GM19372 (cell line): ENCODE measurements at regions not wholly inside any gene's neighbourhood (a gene's known extent, or its start where the extent isn't known, plus 50 kb on each side); places are given as distances from the start of the nearest gene placed in this dataset.
A peak's percentile ranks its signal among the peaks of the same experiment; 100 is the strongest.

Experiments used
- ATAC-seq: cut with Tn5 transposase; IDR thresholded peaks from one replicate; pipeline ENCODE4 v1.9.1; 2021; ENCODE audit warnings: mild to moderate bottlenecking, low read depth, moderate library complexity; ENCODE audit not compliant: unreplicated experiment

DNA sequence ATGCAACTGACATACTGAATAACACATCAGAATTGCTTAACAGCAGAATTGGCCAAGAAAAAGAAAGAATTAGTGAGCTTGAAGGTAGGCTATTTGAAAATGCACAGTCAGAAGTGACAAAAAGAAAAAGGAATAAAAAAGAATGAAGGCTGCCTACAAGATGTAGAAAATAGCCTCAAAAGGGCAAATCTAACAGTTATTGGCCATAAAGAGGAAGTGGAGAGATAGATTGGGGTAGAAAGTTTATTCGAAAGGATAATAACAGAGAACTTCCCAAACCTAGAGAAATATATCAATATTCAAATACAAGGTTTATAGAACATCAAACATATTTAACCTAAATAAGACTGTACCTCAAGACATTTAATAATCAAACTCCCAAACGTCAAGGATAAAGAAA, 67.5 kb downstream of the ATP6V1G3 start:
- no peak for ATAC-seq

DNA sequence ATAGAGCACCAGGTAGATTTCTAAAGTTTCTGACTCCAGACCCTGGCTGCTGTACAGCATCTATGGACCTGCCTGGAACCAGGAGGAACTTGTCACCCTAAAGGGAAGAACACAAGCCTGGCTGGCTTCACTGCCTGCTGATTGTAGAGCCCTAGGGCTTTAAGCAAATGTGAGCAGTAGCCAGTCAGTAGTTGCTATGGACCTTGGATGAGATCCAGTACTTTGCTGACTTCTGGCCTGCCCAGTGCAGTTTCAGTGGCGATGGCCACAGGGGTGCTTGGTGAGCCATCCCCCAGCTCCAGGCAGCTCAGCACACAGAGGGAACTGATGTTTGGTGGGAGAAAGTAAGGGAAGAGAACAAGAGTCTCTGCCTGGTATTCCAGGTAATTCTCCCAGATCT, 68.4 kb downstream of the ATP6V1G3 start:
- no peak for ATAC-seq

DNA sequence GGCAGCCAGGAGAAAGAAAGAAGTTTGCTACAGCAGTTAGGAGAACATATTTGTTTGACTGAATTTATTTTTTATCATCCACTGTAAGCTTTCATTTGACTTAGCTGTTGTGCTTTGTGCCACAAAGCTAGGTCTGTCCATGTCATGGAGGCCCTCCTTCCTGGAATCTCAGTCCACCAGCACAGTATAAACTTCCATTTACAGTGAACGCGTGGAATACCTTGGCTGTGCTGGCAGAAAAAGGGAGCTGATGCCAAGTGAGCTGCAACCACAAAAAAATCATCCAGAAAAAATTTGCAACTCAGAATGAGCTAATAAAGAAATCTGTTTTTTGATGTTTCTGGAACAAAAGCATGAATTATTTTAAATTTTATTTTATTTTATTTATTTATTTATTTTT, 72.6 kb downstream of the ATP6V1G3 start:
- no peak for ATAC-seq

DNA sequence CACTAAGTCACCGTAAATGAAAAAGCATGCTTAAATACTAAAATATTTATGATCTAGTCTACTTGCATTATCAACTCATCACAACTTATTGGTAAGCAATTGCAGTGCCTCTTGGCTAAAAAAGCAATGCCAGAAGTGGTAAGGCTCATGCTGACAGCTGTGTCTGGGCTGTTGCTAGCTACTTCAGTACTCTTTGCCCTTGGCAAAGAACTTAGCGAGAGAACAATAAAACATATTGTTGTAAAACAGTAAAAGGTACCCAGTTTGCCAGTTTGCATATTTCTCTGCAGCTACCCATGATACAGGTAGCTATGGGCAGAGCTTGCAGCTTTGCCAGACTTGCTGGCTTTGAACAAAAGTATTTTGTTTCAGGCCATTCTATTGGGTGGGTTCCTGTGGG, 73.1 kb downstream of the ATP6V1G3 start:
- ATAC-seq, result no peak

DNA sequence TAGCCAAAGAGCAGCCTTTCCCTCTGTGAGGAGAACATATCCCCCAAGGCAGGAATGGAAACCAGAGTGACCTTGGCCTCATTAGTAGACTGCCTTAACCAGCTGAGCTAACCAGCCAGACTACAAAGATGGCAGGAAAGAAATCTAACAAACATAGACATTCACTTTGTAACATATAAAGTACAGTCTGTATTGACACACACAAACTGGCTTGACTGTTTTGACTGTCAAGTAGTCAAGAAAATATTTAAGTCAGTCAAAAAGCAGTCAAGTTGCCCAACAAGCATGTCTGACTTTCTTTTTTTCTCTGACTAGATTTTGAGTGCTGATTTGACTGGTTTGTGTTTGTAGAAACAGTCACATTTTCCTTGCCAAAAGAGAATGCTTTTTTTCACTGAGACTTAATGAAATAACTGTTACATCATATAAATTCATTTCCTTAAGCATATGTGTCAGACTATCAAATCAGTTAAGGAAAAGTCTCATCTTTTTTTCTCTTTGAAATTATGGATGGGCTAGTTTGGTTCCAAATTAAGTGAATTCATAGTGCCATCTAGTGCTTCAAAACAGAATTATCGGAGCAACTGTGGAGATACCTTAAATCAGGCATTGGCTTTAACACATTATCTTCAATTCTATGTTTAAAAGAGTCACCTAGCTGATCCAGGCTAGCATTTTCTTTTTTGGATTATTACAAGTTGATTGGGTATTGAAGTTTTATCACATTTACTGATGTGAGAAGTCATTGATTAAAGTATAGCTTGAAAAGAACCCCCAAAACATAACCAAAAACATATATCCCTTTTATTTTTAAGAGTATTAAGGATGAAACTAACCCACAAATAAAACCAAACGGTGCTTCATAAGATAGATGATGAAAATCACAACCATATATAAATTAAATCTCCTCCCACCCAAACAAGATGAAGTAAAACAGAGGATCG, 75.0 kb downstream of the ATP6V1G3 start:
- ATAC-seq, result peak; percentile 67

DNA sequence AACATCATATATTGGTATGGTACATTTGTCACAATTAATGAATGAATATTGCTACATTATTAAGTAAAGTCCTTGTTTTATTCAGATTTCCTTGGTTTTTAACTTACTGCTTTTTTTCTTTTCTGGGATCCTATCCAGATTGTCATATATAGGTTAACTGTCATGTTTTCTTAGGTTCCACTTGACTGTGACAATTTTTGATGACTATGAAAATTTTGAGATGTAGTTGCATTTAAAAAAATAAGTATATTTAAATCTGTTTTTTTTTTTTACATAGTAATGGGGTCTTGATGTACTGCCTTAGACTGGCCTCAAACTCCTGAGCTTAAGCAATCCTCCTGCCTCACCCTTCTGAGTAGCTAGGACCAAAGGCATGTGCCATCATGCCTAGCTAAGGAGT, 76.8 kb downstream of the ATP6V1G3 start:
- ATAC-seq, result no peak

DNA sequence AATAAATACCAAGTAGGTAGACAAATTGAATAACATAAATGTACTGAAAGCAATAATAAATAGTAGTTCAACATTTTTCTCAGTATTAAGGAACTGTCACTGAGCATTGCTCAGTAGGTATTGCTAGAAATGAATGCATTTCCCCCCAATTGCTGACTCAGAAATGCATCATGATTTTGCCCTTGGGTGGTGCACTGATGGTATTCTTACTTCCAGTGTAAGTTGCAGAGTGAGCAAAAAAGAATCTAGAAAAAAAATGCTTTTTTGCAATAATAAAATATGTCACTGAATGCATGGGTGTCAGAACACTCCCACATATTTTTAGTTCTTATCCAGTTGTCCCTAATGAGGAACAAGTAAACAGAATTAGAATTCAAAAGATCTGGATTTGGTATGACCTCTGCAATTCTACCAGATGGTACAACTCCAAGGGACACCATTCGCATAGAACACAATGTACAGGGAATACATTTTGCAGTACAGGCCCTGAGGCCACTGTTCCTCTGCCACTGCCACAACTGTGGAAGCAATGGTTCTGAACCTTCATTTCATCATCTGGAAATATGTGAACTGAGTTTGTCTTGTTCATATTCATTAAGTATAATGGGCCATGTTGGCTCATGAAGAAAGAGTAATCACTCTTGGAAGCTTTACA, 78.0 kb downstream of the ATP6V1G3 start:
- no peak for ATAC-seq

DNA sequence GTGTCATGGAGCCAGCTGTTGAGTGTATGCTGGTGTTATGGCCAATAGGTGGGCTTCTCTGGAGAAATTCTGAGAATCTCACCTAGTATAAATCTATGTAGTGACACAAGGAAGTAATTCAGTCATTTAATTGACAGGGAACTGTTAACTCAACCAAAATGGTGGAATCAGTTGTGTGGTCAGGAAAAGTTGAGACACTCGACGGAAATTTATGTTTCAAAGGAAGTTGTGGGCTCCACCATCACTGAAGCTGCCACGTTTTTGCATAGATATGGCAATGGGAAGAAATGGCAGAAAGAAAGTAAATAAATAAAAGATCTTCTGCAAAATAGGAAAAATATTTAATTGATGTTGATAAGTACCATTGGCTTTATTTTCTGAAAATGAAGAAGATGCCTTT, 84.5 kb downstream of the ATP6V1G3 start:
- no peak for ATAC-seq

DNA sequence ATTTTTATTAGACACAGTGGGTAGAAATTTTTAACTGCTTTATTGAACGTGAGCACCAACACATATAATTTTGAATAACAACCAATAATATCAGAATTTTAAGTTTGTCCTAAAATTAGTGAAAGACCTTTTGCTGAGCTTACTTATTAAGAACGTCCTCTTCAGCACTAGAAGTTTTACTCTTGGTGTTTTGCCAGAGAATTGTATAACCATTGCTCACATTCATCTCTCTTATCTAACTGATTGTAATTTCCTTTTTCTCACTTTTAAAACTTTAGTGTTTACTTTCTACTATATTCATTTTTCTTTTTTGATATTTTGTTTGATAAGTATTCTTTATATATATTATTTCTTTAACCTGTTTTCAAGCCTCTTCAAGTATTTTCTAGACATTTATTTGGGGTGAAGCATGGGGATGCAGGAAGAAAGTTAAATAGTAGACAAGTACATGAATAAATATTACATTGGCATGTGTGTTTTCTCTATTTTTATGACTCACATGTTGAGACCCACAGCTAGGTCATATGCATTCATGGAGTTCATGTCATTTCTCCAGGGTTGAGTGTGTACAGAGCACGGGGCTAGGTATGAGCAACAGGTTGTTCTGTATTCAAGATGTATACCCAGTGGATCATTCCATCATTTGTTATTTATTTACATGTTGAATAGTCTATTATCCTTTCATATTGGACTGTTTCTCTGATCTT, 90.6 kb downstream of the ATP6V1G3 start:
- ATAC-seq, result no peak

DNA sequence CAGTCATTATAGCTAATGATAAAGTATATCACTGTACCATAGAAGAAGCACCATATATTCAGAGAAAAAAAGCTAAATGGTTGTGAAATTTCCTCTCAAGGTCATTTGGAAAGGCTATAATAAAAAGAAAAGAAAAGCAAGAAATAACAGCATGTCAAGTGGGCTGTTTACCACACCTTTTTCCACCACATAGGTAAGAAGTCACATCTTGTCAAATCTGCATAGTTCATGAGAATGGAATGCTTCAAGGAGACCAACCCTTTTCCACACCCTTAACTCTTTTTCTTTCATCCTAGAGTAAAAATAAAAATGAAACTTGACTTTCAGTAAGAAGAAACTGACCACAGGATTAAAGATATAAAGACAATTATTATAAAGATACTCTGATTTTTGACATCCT, 91.2 kb downstream of the ATP6V1G3 start:
- no peak for ATAC-seq

DNA sequence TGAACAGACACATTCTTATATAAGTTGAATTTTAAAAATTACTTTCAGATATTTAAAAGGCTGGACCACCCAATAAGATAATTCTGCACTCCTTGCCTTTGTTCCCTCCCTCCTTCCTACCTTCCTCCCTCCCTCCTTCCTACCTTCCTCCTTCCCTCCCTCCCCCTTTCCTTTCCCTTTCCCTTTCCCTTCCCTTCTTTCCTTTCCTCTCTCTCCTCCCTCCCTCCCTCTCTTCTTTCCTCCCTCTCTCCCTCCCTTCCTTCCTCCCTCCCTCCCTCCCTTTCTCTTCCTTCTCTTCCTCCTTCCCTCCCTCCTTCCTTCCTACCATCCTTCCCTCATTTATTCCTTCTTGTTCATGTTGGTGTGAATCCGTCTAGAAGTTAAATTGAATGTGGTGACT, 93.0 kb downstream of the ATP6V1G3 start:
- ATAC-seq, result no peak

DNA sequence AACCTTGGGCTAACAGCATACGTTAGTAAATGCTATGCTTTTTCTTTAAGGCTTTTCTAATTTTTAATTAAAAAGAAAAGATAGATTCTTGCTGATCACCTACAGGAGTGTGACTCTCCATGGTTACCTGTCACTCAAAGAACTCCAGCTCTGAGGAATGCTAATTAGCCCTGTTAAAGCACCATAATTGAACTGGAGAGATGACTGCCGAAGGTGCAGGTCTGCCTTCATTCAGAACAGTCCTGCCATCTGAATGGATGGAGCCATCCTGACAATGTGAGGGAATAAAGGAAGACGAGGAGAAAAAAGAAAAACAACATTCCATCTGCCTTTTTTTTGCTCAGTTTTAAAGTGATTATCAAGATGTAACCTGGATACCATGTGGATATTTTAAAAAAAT, 94.6 kb downstream of the ATP6V1G3 start:
- no peak for ATAC-seq

DNA sequence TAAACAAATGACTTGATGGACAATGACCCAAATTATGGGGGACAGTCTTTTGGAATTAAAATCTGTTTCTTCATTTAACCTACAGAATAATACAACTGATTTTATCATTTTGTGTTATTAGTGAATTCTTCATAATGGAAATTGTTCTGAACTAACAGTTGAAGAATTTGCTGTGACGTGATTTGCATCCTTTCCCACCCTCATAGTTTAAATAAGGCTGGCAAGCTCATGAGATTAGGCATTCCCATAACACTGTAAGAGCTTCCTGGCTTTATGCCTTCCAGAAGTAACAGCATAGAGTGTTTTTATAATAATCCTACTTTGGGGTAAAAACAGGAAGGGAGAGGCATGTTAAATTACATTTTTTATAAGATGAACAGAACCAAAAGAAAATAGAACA, 95.7 kb downstream of the ATP6V1G3 start:
- no peak for ATAC-seq

DNA sequence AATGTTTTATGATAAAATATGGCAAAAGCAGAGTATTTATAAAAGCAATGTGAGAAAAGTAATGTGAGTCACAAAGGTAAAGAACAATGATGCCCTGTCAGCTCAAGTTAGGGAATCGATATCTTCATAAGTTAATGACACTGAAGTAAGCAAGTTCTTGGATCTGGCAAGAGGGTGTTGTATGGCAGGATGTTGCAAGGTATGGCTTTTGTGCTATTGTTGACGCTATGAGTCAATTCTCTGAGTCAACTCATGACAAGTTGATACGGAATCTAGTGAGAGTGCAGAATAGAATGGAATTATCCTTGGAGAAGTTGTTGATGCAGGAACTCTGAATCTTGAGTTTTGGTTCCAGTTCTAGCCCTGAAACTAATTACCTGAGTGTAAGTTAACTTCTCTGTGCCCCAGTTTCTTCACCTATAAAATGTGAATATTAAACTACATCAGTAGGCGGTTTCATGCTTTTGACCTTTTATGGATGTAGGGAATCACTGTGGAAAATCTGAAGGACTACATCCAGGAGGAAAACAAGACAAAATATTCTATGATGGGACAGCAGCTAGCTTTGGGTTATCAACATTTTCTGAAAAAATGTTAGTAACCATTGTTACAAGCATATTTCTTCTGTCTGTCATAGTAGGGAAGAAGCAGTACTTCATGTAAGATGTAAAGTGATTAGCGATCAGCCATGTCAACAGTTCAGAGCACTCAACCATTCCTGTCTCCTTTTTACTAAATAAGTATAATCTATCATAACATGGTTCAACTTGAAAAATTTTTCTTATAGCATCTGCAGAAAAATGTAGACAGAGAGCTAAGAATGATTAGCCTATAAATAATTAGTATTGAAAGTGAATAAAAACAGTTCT, 96.9 kb downstream of the ATP6V1G3 start:
- no peak for ATAC-seq

DNA sequence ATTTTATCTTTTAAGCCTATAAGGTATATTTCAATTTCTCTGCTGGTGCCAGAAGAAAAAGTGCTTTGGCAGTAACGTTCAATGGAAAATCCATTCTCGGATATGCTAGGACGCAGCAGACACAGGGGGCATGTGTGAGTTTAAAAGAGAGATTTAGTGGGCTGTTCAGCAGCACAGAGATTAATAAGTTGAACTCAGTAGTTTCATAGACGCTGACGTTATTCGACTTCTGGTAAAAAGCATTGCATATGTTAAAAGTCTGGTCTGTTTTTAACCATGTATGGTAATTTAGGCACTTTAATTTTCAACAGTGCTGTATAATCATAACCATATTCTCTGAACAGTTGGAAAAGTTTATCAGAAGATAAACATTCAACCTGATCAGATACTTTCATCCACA, 99.6 kb downstream of the ATP6V1G3 start:
- ATAC-seq, result no peak

DNA sequence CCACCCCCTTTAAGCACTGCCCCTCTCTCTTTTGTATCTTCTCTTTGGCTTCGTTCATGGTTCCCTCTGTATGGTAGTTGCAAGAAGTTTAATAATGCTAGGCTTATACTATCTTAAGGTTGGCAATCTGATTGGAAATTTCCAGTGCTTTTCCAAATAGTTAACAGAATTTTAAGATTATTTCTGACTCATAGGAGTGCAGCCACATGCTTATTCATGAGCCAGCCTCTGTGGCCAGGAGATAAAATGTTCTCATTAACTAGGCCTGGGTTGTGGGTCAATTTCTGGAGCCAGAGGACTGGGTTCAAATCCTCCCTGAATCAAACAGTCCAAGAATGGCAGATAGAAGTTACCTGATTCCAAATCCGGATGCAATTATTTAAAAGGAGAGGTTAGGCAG, 103.1 kb downstream of the ATP6V1G3 start:
- ATAC-seq, result no peak

DNA sequence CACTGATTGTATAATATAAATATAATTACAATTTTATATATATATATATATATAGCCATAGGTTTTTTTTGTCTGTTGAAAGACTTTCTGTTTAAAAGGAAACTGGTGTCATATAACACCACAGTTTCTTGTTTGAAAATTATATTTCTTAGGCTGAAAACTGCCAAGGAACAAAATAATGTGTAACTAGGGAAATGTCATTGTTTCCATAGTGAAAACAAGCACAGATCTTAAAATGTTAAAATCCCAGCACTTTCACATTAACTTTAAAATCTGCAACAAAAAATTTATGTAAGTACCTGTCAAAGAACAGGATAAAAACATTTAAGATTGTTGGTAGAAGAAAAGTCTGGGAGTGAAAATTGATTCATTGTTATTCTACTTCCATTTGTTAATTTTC, 104.2 kb downstream of the ATP6V1G3 start:
- ATAC-seq, result no peak

DNA sequence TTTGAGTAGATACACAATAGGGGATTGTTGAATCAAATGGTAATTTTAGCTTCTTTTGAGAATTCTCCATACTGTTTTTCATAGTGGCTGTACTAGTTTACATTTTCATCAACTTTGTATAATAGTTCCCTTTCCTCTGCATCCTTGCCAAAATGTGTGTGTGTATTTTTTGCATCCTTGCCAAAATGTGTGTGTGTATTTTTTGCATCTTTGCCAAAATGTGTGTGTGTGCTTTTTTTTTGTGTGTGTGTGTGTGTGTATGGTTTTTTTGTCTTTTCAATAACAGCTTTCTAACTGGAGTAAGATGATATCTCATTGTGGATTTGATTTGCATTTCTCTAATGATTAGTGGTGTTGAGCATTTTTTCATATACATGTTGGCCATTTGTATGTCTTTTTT, 105.4 kb downstream of the ATP6V1G3 start:
- no peak for ATAC-seq

DNA sequence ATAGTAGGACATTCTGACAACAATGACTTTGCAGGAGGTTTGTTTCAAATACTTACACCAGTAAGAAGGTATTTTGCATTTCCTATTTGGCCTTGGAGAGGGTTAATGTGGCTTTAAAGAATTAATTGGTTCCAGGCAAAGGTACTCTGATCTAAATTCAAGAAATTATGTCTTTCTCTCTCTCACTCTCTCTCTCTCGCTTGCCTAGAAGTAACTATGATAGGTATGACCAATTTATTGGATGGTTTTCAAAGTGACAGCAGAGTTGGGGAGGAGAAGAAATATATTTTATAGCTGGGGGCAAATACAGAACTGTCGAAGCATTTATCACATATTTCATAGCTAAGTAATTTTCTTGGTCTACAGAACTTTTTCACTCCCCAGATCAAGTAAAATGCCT, 116.0 kb downstream of the ATP6V1G3 start:
- ATAC-seq, result no peak

DNA sequence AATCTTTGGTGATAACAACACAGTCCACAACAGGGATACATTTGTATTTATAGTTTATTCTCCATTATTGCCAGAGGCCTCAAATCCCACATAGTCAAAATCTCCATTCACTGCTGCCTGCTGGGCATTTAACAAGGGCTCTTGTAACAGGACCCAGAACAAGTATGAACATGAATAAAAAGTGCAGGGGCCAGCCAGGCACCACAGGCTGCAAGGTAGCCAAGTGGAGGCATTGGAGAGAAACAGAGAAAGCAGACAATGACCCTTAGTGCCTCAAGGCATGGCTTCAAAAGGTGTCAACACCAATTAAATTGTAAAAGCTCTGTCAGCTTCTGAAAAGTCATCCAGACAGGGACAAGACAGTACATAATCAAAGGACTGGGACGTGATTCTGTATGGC, 116.8 kb downstream of the ATP6V1G3 start:
- no peak for ATAC-seq
